ENCODE measurements at regions not wholly inside any gene's neighbourhood (a gene's known extent, or its start where the extent isn't known, plus 50 kb on each side); places are given as distances from the start of the nearest gene placed in this dataset.

DNA sequence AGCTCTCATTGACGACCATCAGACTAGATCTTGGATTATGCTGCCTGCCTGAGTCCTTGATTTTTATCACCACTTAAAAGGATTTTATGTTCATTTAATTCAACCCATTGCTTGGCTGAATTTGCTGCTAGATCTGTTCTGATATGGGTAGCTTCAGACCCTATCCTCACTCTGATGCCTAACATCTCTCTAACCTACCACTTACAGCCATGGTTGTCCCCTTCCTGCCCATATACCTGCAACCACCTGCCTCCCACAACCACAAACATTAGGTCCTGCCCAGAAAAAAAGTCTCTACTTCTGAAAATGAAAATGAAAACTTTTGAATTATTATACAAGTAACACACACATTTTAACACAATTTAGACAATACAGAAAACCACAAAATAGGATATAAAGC is 310.8 kb downstream of the HNRNPD start:
- TF ChIP-seq POLR2AphosphoS5 (IDR thresholded peaks at IDR 0.05; ENCODE audit: low read depth, low read length) = no peak
- no peak for TF ChIP-seq POLR2A (IDR thresholded peaks at IDR 0.05; ENCODE audit: control extremely low read depth in 1 of 2, low read depth in 2 of 2, low read length in 2 of 2)

Measured in H1 (cell line).